ENCODE measurements at regions not wholly inside any gene's neighbourhood (a gene's known extent, or its start where the extent isn't known, plus 50 kb on each side); places are given as distances from the start of the nearest gene placed in this dataset.
"Not testable (repeated sequence)": the region's sequence is repeated elsewhere in the genome, so short reads cannot be mapped to it uniquely, and the experiment has no call there.

GRCh38 chr5:42979242-42979641, 60.9 kb downstream of the ANXA2R start:
- H3K9me3 Mint-ChIP-seq; H3K4me1 Mint-ChIP-seq (ENCODE audit: unreplicated experiment); DNase-seq (ENCODE audit: extremely low spot score, unreplicated experiment); H3K4me3 Mint-ChIP-seq; H3K27me3 Mint-ChIP-seq; H3K27ac Mint-ChIP-seq; H3K36me3 Mint-ChIP-seq: not testable (repeated sequence)

GRCh38 chr5:42974536-42974935, 65.6 kb downstream of the ANXA2R start:
- no peaks in the 10 kb centered on the region for H3K27me3 Mint-ChIP-seq
- H3K27ac Mint-ChIP-seq, result no peak overlapping the region
- DNase-seq (ENCODE audit: extremely low spot score, unreplicated experiment), result no peak
- no peaks in the 10 kb centered on the region for H3K36me3 Mint-ChIP-seq
- no peak for TF ChIP-seq CTCF (conservative IDR thresholded peaks at IDR 0.05)
- no peaks in the 10 kb centered on the region for H3K4me1 Mint-ChIP-seq (ENCODE audit: unreplicated experiment)
- no peaks in the 10 kb centered on the region for H3K9me3 Mint-ChIP-seq
- H3K4me3 Mint-ChIP-seq, result no peak overlapping the region

GRCh38 chr5:42970636-42971559, 69.2 kb downstream of the ANXA2R start:
- no peak for DNase-seq (ENCODE audit: extremely low spot score, unreplicated experiment)
- H3K4me1 Mint-ChIP-seq (ENCODE audit: unreplicated experiment), result no peaks in the 10 kb centered on the region

GRCh38 chr5:42965934-42966333, 74.2 kb downstream of the ANXA2R start:
- no peak overlapping the region for H3K4me3 Mint-ChIP-seq
- no peak for TF ChIP-seq CTCF (conservative IDR thresholded peaks at IDR 0.05)
- H3K36me3 Mint-ChIP-seq, result no peaks in the 10 kb centered on the region
- H3K9me3 Mint-ChIP-seq, result no peaks in the 10 kb centered on the region
- H3K4me1 Mint-ChIP-seq (ENCODE audit: unreplicated experiment), result no peaks in the 10 kb centered on the region
- H3K27ac Mint-ChIP-seq, result no peak overlapping the region
- DNase-seq (ENCODE audit: extremely low spot score, unreplicated experiment), result no peak
- peaks cover 3% of the 10 kb centered on the region for H3K27me3 Mint-ChIP-seq

More at GRCh38 chr5:42970636-42971559, 69.2 kb downstream of the ANXA2R start:
- Mint-ChIP-seq H3K27me3 (no peaks in the 10 kb centered on the region), H3K9me3 (no peaks in the 10 kb centered on the region), H3K4me3 (no peak overlapping the region), H3K27ac (no peak overlapping the region), H3K36me3 (no peaks in the 10 kb centered on the region)
- no peak for TF ChIP-seq CTCF (conservative IDR thresholded peaks at IDR 0.05)

- no peak for TF ChIP-seq CTCF (conservative IDR thresholded peaks at IDR 0.05)
- Mint-ChIP-seq H3K4me3 (no peak overlapping the region), H3K9me3 (no peaks in the 10 kb centered on the region), H3K27ac (no peak overlapping the region), H3K27me3 (peaks cover 3% of the 10 kb centered on the region), H3K36me3 (no peaks in the 10 kb centered on the region), H3K4me1 (ENCODE audit: unreplicated experiment) (no peaks in the 10 kb centered on the region)
- DNase-seq (ENCODE audit: extremely low spot score, unreplicated experiment), result no peak
Observed at GRCh38 chr5:42963412-42963811, 76.7 kb downstream of the ANXA2R start.

GRCh38 chr5:42962124-42962523, 78.0 kb downstream of the ANXA2R start:
- H3K4me1 Mint-ChIP-seq (ENCODE audit: unreplicated experiment), result no peaks in the 10 kb centered on the region
- H3K9me3 Mint-ChIP-seq, result no peaks in the 10 kb centered on the region
- no peak for DNase-seq (ENCODE audit: extremely low spot score, unreplicated experiment)
- no peak overlapping the region for H3K27ac Mint-ChIP-seq
- no peak overlapping the region for H3K4me3 Mint-ChIP-seq
- H3K36me3 Mint-ChIP-seq, result no peaks in the 10 kb centered on the region
- no peak for TF ChIP-seq CTCF (conservative IDR thresholded peaks at IDR 0.05)
- H3K27me3 Mint-ChIP-seq, result peaks cover 3% of the 10 kb centered on the region

Measured in type B pancreatic cell (in vitro differentiated cells).